CD14-positive monocyte (primary cell): ENCODE measurements at regions not wholly inside any gene's neighbourhood (a gene's known extent, or its start where the extent isn't known, plus 50 kb on each side); places are given as distances from the start of the nearest gene placed in this dataset.

Experiments
- DNase-seq, 3 donors: peaks; one replicate each; pipeline ENCODE4 v3.0.0-alpha.2; 2011 to 2022
- H2AFZ ChIP-seq: 2 replicates; pipeline ENCODE4 v1.6.0; 2012; ENCODE audit warnings: mild to moderate bottlenecking, low read depth, low read length, inconsistent platforms; ENCODE audit not compliant: insufficient read depth, poor library complexity, severe bottlenecking
- H3K27ac ChIP-seq, 2 donors: 1 replicate in 1 of 2; 2 replicates in 1 of 2; pipeline ENCODE4 v1.5.1; 2012 to 2013; ENCODE audit warnings: low read length in 2 of 2, control low read depth in 1 of 2, inconsistent platforms in 1 of 2, low read depth in 1 of 2, mild to moderate bottlenecking in 1 of 2
- H3K27me3 ChIP-seq, 2 donors: one replicate each; pipeline versions ENCODE4 v1.6.0 to v1.6.1; 2011 to 2013; ENCODE audit warnings: low read length in 2 of 2; ENCODE audit not compliant: control insufficient read depth in 2 of 2, insufficient read depth in 2 of 2
- H3K36me3 ChIP-seq, 2 donors: replicated peaks in 1 of 2; 1 replicate in 1 of 2; 2 replicates in 1 of 2; pipeline versions ENCODE4 v1.5.1 to v1.6.1; 2012 to 2013; ENCODE audit warnings: low read length in 2 of 2, control low read depth in 1 of 2, inconsistent platforms in 1 of 2, mild to moderate bottlenecking in 1 of 2; ENCODE audit not compliant: insufficient read depth in 2 of 2, control insufficient read depth in 1 of 2
- H3K4me1 ChIP-seq, 2 donors: 1 replicate in 1 of 2; 2 replicates in 1 of 2; pipeline versions ENCODE4 v1.5.1 to v1.6.1; 2012 to 2013; ENCODE audit warnings: low read length in 2 of 2, control low read depth in 1 of 2, inconsistent platforms in 1 of 2, mild to moderate bottlenecking in 1 of 2, moderate library complexity in 1 of 2; ENCODE audit not compliant: insufficient read depth in 2 of 2, control insufficient read depth in 1 of 2
- H3K4me2 ChIP-seq: replicated peaks from 2 replicates; pipeline ENCODE3; 2012; ENCODE audit warnings: low read length, moderate library complexity, mild to moderate bottlenecking; ENCODE audit not compliant: poor library complexity, severe bottlenecking; ENCODE audit errors: extremely low read depth
- H3K4me3 ChIP-seq, 3 experiments: fragments of 200-600 bp in 1 of 3; sonication (generic) in 1 of 3; replicated peaks in 1 of 3; 1 replicate in 2 of 3; 2 replicates in 1 of 3; pipeline ENCODE4 v1.5.1; 2011 to 2013; ENCODE audit warnings: low read length in 3 of 3, mild to moderate bottlenecking in 3 of 3, control low read depth in 2 of 3, low read depth in 2 of 3, inconsistent platforms in 1 of 3, moderate library complexity in 1 of 3
- H3K79me2 ChIP-seq: 2 replicates; pipeline ENCODE4 v1.6.0; 2012; ENCODE audit warnings: mild to moderate bottlenecking, control low read depth, inconsistent platforms, low read length, moderate library complexity; ENCODE audit not compliant: insufficient read depth
- H3K9ac ChIP-seq: 2 replicates; pipeline ENCODE4 v1.6.0; 2017; ENCODE audit warnings: low read length, mild to moderate bottlenecking; ENCODE audit not compliant: insufficient read depth, poor library complexity, severe bottlenecking
- H3K9me3 ChIP-seq, 2 donors: replicated peaks in 1 of 2; 1 replicate in 1 of 2; 2 replicates in 1 of 2; pipeline versions ENCODE4 v1.5.1 to v1.6.1; 2012 to 2013; ENCODE audit warnings: low read length in 2 of 2, control low read depth in 1 of 2; ENCODE audit not compliant: control insufficient read depth in 1 of 2, insufficient read depth in 1 of 2
- H4K20me1 ChIP-seq: 2 replicates; pipeline ENCODE4 v1.6.0; 2012; ENCODE audit warnings: mild to moderate bottlenecking, low read length, control low read depth, moderate library complexity; ENCODE audit not compliant: insufficient read depth
- H3K27ac Mint-ChIP-seq, 7 donors: one replicate each; pipeline ENCODE4 v1.8.0; 2020; ENCODE audit warnings: mild to moderate bottlenecking in 7 of 7, mixed read lengths in 7 of 7, moderate library complexity in 6 of 7, inconsistent platforms in 2 of 7
- H3K27me3 Mint-ChIP-seq, 3 donors: one replicate each; pipeline ENCODE4 v1.8.0; 2021 to 2022; ENCODE audit warnings: low read depth in 3 of 3, mild to moderate bottlenecking in 3 of 3, mixed read lengths in 3 of 3, moderate library complexity in 3 of 3, inconsistent platforms in 1 of 3
- H3K36me3 Mint-ChIP-seq, 2 donors: one replicate each; pipeline ENCODE4 v1.8.0; 2020; ENCODE audit warnings: mixed read lengths in 2 of 2, inconsistent platforms in 1 of 2, mild to moderate bottlenecking in 1 of 2
- H3K4me1 Mint-ChIP-seq: one replicate; pipeline ENCODE4 v1.8.0; 2020; ENCODE audit warnings: mild to moderate bottlenecking, mixed read lengths
- H3K4me3 Mint-ChIP-seq, 2 donors: one replicate each; pipeline ENCODE4 v1.8.0; 2020; ENCODE audit warnings: mild to moderate bottlenecking in 2 of 2, mixed read lengths in 2 of 2, moderate library complexity in 1 of 2
- H3K9me3 Mint-ChIP-seq, 7 donors: one replicate each; pipeline ENCODE4 v1.8.0; 2020 to 2022; ENCODE audit warnings: mixed read lengths in 7 of 7, mild to moderate bottlenecking in 6 of 7, moderate library complexity in 6 of 7, inconsistent platforms in 2 of 7
- WGBS: methylation state at CpG from one replicate; pipeline ENCODE4 v1.1.5; 2013; ENCODE audit warnings: missing lambda C conversion rate; ENCODE audit not compliant: insufficient coverage; 5-methylcytosine and 5-hydroxymethylcytosine counted together
- intact Hi-C, 2 donors: fragments of 100-400 bp; cut with micrococcal nuclease; formaldehyde crosslinking; loops; one replicate each; pipeline versions ENCODE4 v1.15.0 to v1.15.1; 2023
- TF ChIP-seq, protein P1 (sequence below): fragments of 200-600 bp; IDR thresholded peaks from one replicate; pipeline ENCODE4 v1.8.0; 2022; ENCODE audit warnings: antibody characterized with exemption, mild to moderate bottlenecking

DNA sequence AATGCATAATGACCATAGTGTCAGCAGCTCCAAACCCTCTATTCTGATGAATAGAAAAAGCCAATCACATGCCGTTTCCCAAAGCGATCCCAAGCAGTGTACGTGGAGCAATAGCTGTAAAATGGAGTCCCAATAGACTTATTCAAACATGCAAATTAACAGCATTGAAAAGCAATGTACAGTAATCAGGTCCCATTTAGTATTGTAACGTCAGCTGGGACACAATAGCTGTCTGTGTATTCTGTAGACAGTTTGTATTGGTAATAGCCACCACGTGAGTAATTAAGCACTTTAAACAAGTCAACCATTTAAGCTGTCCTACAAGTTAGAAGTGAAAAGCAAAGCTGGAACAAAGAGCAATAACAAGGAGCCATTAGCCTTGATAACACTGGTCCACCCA, 698.2 kb downstream of the PCDH17 start:
- no peaks in the 10 kb centered on the region for H3K27me3 ChIP-seq
- H3K9me3 ChIP-seq, result no peaks in the 10 kb centered on the region
- H4K20me1 ChIP-seq, result no peaks in the 10 kb centered on the region
- no peaks in the 10 kb centered on the region for H3K36me3 ChIP-seq
- H3K27ac Mint-ChIP-seq, result no peak overlapping the region
- no CpG with 5 or more reads among the region's 5 CpGs for WGBS
- H3K27ac ChIP-seq, result no peak overlapping the region
- DNase-seq, result no peak
- H3K4me1 ChIP-seq, result no peaks in the 10 kb centered on the region
- TF ChIP-seq, protein P1, sequence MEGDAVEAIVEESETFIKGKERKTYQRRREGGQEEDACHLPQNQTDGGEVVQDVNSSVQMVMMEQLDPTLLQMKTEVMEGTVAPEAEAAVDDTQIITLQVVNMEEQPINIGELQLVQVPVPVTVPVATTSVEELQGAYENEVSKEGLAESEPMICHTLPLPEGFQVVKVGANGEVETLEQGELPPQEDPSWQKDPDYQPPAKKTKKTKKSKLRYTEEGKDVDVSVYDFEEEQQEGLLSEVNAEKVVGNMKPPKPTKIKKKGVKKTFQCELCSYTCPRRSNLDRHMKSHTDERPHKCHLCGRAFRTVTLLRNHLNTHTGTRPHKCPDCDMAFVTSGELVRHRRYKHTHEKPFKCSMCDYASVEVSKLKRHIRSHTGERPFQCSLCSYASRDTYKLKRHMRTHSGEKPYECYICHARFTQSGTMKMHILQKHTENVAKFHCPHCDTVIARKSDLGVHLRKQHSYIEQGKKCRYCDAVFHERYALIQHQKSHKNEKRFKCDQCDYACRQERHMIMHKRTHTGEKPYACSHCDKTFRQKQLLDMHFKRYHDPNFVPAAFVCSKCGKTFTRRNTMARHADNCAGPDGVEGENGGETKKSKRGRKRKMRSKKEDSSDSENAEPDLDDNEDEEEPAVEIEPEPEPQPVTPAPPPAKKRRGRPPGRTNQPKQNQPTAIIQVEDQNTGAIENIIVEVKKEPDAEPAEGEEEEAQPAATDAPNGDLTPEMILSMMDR, result no peak
- H3K4me3 ChIP-seq, result no peak overlapping the region
- H3K9me3 Mint-ChIP-seq, result peaks cover 0 to 3% (median 0%) of the 10 kb centered on the region in 7 donors
- H3K9ac ChIP-seq, result no peak overlapping the region
- H3K79me2 ChIP-seq, result no peaks in the 10 kb centered on the region
- H3K4me3 Mint-ChIP-seq, result no peak overlapping the region
- no peaks in the 10 kb centered on the region for H3K27me3 Mint-ChIP-seq
- no peaks in the 10 kb centered on the region for H3K4me1 Mint-ChIP-seq
- intact Hi-C loops, result no loop called here
- H3K4me2 ChIP-seq, result no peak overlapping the region
- H3K36me3 Mint-ChIP-seq, result no peaks in the 10 kb centered on the region
- H2AFZ ChIP-seq, result no peak overlapping the region

DNA sequence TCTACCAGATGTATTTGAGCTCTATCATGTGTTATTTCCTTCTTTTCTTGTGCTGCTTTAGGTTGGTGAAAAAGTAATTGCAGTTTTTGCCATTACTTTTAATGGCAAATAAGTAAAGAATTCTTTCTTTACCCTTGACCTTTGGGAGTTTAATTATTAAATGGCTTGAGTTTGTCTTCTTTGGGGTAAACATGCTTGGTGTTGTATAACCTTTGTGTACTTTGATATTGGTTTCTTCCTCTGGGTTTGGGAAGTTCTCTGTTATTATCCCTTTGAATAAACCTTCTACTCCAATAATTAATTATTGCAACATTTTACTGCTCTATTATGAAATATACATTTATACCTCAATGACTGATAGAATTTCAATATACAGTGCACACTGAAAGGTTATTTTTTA, 709.4 kb downstream of the PCDH17 start:
- H3K9me3 ChIP-seq, result no peaks in the 10 kb centered on the region
- H2AFZ ChIP-seq, result no peak overlapping the region
- intact Hi-C loops, result no loop called here
- no peaks in the 10 kb centered on the region for H3K4me1 ChIP-seq
- H3K9ac ChIP-seq, result no peak overlapping the region
- Mint-ChIP-seq H3K9me3 (peaks cover 0 to 6% (median 2%) of the 10 kb centered on the region in 7 donors), H3K27ac (no peak overlapping the region), H3K27me3 (peaks cover 0 to 1% (median 0%) of the 10 kb centered on the region in 3 donors), H3K4me1 (no peaks in the 10 kb centered on the region), H3K4me3 (no peak overlapping the region), H3K36me3 (no peaks in the 10 kb centered on the region)
- TF ChIP-seq, protein P1, result no peak
- DNase-seq, result no peak
- no peak overlapping the region for H3K4me2 ChIP-seq
- H3K27me3 ChIP-seq, result no peaks in the 10 kb centered on the region
- no peaks in the 10 kb centered on the region for H4K20me1 ChIP-seq
- H3K4me3 ChIP-seq, result no peak overlapping the region
- no peaks in the 10 kb centered on the region for H3K36me3 ChIP-seq
- H3K79me2 ChIP-seq, result no peaks in the 10 kb centered on the region
- H3K27ac ChIP-seq, result no peak overlapping the region
